Daoy (cell line): ENCODE measurements at regions not wholly inside any gene's neighbourhood (a gene's known extent, or its start where the extent isn't known, plus 50 kb on each side); places are given as distances from the start of the nearest gene placed in this dataset.

Experiments
- DNase-seq: peaks from one replicate; pipeline ENCODE4 v3.0.0-alpha.2; 2015; ENCODE audit warnings: low read depth

GRCh38 chr18:24530630-24531111 lies 70.2 kb downstream of the HRH4 start:
- DNase-seq, result peak; percentile 69

- DNase-seq, result no peak
Measured at GRCh38 chr18:24534271-24534670, 73.8 kb downstream of the HRH4 start.

GRCh38 chr18:24534737-24535136 lies 74.3 kb downstream of the HRH4 start:
- DNase-seq, result no peak

- DNase-seq, result no peak
Measured at GRCh38 chr18:24535527-24536295, 75.3 kb downstream of the HRH4 start.

- DNase-seq, result no peak
Measured at GRCh38 chr18:24536326-24536725, 75.9 kb downstream of the HRH4 start.

DNA sequence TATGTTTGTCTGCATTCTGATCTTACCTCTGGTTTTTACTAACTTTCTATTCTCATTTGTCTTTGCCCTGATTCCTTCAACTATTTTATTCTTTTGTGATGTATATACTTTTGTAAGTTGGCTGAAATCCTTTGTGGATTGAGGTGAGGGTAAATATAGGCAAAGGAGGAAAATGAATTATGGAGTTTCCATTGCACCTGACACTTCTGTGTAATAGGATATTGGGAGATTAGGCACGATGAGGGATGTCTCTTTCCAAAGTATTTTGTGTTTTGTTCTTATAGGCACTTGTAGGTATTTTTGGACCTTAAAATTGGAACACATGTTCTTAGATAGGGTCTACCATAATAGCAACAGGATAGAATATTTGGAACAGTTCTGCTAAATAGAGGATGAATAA lies 76.4 kb downstream of the HRH4 start:
- DNase-seq, result no peak

GRCh38 chr18:24538414-24539264 lies 78.2 kb downstream of the HRH4 start:
- no peak for DNase-seq

GRCh38 chr18:24539866-24540617 lies 79.6 kb downstream of the HRH4 start:
- DNase-seq, result no peak

DNA sequence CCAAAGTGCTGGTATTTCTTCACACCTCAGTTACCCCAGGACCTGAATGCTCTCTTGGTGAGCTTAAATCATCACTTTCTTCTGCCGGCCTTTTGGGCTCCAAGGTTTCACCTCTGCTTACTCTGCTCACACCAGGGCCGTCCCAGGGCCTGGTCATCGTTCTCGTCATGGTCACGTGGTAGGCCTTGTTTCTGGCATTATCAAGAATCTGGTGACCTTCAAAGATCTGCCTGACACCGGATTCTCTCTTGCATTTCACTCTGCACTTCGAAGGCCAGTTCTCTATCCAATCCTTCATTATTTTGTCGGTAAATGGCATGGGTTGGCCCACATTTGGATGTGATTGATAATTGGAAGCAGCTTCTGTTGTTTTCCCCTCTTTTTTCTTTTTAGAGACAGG lies 80.5 kb downstream of the HRH4 start:
- DNase-seq, result no peak

GRCh38 chr18:24543086-24543794 lies 82.8 kb downstream of the HRH4 start:
- no peak for DNase-seq

GRCh38 chr18:24543795-24544498 lies 83.5 kb downstream of the HRH4 start:
- peak; percentile 37 for DNase-seq

DNA sequence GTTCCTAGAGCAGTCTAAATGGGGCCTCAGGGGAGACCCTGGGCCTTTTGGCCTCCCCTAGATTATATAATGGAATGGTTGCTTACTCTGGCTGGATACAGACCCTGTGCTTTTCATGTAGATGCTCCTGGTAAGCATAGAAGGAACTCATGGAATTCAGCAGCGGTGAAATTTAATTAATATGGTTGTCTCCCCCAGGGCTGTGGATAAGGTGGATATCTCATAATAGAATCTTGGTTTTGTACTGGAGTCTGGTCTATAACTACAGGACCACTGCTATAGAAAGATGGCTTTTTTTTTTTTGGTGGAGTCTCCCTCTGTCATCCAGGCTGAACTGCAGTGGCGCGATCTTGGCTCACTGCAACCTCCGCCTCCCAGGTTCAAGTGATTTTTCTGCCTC lies 84.5 kb downstream of the HRH4 start:
- no peak for DNase-seq

- DNase-seq, result no peak
Measured at GRCh38 chr18:24545651-24546050, 85.2 kb downstream of the HRH4 start.

DNA sequence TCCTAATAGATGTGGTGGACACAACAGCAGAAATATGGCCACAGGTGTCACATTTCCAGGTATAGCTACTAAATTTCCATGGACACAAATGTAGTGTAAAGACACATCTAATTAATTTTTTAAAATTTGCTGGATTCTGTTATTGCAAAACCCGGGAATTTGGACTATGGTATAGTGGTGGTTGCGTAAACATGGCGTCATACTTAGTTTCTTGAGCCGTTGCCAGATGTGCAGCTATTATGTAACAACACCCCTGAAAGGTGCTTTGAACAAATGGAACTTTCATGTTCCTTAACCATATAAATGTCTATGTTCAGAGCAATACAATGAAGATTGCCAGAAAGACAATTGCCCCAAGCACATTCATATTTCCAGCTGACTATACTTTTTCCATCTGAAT lies 85.9 kb downstream of the HRH4 start:
- no peak for DNase-seq

GRCh38 chr18:24548583-24548982 lies 88.1 kb downstream of the HRH4 start:
- DNase-seq, result no peak

DNA sequence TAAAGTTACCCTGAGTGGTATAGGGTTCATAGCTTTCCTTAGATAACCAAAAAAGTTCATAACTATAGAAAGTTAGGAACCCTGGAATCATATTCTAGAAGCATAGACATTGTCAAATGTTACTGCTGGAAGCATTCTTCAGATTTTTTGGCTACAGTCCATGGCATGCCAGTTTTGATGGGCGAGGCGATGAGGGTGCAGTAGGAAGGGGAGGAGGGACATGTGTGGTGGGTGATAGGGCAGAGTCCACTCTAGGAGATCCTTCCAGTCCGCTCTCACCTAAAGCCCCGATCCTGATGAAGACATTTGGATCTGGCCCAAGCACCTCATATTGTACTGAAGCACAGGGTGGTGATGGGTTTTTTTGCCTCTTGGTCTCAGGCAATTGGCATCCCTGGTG lies 91.8 kb downstream of the HRH4 start:
- DNase-seq, result no peak

GRCh38 chr18:24553571-24554285 lies 93.3 kb downstream of the HRH4 start:
- no peak for DNase-seq

DNA sequence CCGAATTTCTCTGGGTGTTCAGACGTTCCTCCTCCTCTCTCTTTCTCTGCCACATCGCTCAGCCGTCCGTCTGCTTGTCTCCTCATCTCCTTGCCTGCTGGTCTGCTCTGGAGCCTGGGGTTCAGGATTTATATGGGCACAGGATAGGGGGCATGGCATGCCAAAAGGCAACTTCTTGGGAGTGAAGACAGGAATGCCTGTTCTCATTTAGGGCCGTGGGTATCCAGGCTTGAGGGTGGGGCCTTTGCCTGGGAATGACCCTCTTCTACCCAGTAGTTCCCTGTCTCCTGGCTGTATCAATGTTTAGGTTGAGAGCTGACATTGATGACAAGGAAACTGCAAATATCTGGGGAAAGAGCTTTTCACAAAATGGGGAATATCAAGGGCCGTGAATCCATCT lies 98.0 kb downstream of the HRH4 start:
- no peak for DNase-seq

GRCh38 chr18:24559526-24559925 lies 99.1 kb downstream of the HRH4 start:
- no peak for DNase-seq

- DNase-seq, result peak; percentile 68
Measured at GRCh38 chr18:24560511-24560981, 100.1 kb downstream of the HRH4 start.
